NCI-H2171 (cell line): ENCODE measurements at regions not wholly inside any gene's neighbourhood (a gene's known extent, or its start where the extent isn't known, plus 50 kb on each side); places are given as distances from the start of the nearest gene placed in this dataset.

Source experiments
- DNase-seq: peaks from one replicate; lab custom pipeline; 2025; lab: John Stamatoyannopoulos, UW

DNA sequence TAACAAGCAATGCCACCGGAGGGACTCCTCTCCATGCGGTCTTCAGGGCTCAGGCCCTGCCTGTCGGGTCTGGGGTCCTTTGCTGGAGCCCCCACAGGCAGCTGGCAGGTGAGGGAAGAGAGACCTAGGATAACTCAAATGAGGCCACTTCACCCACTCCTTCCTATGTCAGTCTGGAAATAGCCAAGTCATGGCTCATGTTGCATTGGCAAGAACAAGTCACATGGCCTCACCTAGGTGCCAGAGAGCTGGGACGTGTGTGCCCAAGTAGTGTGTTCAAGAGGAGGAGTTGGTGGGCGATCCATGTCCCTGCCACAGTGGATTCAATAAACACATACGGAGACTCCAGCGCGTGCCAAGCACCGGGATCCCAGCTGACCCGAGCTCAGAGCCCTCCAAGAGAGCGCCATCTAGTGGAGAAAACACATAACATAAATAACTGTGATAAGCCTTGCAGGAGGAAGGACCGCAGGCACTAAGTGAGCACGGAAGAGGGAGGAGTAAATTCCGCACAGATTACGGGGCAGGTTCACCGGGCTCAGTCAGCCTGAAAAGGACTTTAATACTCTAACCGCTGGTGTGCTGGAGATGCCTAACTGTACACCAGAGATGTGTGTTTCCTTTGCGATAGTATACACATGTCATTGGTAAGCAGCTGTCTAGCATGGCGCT lies 580.8 kb downstream of the CCDC171 start:
- no peak for DNase-seq

DNA sequence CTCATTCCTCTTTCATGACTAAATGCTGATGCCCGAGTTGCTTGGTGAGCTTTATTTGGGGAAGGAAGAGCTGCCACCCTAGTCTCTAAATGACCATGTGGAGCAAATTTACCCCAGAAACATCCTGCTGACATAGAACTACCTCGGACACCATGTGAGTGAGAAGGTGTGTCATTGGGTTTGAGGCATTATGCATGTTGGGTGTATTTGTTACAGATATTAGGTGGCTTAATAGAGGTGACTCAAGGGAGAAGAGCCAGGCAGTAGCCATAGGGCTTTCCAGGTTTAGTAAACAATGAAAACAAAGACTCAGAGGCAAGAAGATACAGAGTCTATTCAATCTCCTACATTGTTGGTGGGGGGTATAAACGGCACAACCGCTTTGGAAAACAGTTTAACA lies 581.5 kb downstream of the CCDC171 start:
- no peak for DNase-seq

DNA sequence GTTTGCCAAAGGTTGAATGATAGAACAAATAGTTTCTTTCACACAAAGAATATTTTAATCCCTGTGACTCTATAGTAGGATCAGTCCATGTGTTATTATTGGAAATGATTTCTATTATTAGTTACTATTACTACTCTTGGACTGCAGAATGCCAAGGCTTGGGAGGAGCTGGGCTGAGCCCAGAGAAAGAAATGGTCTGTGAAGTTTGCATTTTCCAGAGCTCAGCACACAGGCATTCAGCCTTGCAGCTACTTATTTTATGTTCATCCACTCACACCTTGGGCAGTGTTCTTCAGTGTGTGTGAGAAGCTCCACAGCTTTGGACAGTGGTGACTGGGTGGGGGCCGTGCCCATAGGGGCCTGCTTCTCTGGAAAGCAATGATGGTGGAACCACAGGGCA lies 583.1 kb downstream of the CCDC171 start:
- DNase-seq: no peak

DNA sequence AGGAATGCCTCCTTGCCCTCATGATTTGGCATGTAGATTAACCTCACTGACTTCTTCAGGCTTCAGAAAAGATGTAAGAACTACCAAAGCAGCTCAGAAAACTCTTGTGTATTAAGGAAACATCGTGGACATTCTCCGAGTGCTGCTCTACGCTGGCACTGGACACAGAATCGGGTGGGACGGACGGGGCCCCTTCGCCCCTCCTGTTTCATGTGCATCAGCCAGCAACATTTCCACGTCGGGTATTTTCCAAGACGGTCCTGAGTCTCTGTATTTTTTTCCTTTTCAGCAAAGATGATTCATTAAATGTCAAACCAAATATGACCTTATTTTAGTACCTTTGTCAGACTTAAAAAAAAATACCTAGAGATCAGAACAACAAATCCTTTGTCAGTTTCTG lies 583.6 kb downstream of the CCDC171 start:
- DNase-seq: no peak

DNA sequence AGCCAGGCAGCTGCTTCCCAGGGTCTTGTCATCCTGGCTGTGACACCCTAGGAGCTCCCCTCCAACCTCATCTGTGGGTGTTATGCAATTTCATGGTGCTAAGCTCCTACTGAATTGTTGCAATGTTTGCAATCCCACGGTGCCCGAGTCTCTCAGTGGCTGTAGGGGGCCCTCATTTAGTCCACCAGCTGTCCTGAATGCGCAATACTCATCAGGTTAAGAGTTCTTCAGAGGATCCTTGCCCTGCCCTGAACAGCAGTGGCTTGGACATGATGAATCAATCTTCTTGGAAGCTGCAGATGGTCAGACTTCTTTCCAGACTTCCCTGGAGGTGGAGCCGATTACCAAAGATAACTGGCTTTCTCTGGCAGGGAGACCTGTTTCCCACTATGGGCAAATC lies 584.1 kb downstream of the CCDC171 start:
- DNase-seq: no peak

DNA sequence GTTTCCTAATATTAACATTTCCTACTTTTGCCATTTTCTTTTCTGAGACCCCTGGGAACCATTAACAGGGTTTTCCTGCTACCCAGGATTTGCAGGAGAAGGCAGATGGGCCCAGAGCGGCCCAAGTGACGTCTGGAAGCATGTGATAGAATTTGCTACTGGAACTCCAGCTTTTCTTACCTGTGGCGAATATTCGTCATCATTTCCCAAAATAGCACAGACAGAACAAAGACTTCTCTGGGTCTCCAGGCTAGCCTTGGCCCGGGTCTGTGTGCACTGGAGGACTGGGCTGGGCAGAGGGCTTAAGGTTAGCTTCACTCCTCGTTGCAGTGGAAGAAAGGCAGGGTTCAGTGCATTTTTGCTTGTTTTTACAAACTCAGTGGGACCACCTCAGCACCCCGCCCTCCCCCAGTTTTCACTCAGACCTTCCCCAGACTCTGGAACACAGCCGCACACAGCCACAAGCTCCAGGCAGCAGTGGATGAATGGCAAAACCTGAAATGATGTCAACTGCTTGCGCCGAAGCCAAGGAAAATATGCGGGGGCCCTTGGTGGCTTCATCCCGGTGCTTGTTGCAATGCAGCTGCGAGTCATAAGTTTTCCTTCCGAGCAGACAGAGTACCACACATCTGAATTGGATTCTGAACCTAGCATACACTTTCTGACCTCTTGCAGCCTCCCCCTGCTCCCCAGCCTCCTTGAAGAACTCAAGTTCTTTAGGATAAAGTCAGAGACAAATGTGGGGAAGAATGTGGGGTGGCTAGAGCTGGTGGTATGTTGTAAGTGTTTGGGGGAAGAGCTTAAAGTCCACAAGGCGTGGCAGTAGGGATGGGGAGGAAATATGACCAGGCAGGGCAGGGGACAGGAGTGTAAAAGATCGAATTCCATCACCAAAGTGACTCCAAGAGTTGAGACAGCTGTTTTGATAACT lies 586.0 kb downstream of the CCDC171 start:
- no peak for DNase-seq

DNA sequence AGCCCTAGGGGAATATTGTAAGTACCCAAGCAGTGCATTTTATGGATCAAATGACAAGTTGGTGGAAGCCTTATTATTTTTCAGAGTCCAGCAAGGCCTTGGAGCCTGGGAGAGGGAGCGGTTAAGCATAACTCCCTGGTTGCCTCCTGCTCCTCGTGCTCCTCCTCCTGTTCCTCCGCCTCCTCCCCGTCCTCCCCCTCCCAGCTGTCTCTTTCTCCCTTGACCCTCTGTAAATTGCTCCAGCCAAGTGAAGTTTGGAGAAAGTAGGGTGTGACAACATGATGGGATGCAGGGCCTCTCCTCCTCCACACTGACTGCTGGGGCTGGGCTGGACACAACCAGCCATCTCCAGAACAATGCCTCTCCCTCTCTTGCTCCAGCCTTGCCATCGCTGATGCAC lies 586.9 kb downstream of the CCDC171 start:
- DNase-seq: no peak

DNA sequence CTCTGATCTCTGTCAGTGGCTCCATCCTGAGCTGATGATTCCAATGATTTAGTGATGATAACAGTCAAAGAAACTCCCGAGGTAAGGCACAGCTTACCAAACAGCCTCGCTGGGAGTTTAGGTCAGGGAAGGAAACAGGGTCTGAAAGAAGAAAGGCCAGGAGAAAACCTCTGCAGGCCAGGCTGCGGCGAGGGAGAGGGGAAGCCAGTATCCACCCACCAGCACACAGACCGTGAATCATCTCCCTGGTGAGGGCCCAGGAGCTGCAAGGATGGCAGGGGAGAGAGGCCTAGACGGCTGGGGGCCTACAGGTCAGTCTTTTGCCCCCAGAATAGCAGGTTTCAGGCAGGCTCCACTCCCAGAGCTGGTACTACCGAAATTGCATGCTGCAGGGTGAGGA lies 590.5 kb downstream of the CCDC171 start:
- DNase-seq: no peak

DNA sequence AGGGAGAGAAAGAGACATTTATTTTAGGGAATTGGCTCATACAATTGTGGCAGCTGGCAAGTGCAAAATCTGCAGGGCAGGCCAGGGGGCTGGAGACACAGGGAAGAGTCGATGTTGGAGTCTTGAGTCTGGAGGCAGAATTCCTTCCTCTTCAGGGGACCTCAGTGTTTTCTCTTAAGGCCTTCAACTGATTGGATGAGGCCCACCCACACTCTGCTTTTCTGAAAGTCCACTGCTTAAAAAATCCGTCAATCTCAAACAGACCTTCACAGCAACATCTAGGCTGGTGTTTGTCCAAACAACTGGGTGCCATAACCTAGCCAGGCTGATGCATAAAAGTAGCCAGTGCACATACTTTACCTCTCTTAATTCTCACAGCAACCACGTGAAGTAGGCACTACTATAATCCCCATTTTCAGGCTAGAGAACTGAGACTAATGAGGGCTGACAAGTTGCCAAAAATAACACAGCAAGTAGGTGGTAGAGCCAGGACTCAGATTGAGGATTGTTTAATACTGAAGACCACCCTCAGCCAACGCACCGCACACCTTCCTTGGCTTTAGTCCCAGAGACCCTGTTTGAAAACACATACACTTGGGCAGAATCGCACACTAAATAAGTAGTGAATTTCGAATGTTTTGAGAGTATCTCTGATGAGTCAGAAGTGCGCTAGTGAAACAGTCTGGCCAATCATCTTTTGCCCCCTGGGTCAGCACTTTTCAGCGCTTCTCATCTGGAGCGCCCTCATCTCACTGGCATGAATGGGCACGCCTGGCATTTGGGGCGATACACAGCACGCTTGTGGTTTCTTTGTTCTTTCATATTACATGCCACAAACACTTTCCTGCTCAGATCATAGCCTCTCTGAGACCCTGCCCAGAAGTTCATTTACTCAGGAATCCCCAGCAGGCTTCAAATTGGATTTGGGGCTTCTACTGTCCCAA lies 591.4 kb downstream of the CCDC171 start:
- no peak for DNase-seq

DNA sequence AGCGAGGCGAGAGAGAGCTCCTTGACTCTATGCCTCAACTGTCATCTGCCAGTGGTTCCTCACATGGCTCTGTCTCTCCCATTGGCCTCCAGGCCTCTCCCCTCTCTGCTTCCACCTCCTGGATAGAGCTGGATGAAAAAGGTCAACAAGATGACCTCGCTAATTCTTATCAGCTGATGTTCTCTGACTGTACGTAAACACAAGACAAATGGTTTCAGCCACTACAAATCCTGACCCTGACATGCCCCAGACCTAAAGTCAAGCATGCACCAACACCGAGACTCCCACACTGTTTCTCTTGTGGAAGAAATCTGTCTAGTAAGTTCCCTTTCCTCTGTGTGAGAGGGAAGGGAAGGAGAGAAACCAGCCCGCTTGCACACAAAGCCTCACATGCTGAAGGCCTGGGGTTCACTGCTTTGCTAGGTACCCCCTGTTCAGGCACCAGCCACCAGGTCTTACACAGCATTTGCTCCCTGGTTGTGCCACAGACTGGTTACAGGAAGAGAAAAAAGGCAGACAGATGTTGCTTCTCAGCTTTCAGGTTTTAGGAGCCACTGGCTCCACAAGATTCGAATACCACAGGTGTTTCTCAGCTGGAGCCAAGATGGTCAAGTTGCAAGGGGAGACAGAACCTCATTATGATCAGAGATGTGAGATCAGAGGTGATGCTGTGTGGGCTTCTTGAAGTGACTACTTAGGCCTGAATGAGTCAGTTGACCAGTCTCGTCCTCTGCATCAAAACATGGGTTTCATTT lies 592.5 kb downstream of the CCDC171 start:
- DNase-seq: no peak

DNA sequence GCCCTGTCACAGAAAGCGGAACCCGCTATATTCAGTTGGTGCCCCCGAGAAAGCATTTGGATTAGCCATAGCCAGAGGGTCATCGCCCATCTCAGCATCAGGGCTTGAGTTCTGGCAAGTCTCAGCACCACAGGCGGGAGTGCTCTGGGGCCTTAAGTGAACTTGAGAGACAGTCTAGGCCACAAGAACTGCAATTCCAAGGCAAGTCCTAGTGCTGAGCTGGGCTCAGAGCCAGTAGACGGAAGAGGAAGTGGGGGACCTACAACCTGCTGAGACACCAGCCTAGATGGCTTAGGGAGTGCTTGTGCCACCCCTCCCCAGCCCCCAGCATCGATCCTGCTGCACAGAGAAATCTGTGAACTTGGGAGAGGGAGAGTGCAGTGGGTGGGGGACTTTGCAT lies 594.9 kb downstream of the CCDC171 start:
- no peak for DNase-seq

DNA sequence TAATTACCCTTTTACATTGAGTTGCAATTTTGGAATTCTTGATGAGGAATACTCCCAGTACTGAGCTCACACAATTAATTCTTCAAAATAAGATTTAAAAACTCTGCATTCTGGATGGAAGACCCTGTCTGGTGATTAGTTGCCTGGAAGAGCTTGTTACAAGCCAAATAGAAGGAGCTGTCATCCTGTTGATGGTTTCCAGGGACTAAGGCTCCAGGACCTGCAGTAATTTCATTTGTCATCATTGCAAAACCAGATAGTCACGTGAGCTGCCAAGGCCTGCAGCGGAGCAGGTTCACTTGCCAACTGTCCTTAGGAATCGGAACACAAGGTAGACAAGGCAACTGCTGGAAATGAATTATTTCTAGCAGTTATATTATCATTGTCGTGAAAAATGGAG lies 597.7 kb downstream of the CCDC171 start:
- DNase-seq: no peak

DNA sequence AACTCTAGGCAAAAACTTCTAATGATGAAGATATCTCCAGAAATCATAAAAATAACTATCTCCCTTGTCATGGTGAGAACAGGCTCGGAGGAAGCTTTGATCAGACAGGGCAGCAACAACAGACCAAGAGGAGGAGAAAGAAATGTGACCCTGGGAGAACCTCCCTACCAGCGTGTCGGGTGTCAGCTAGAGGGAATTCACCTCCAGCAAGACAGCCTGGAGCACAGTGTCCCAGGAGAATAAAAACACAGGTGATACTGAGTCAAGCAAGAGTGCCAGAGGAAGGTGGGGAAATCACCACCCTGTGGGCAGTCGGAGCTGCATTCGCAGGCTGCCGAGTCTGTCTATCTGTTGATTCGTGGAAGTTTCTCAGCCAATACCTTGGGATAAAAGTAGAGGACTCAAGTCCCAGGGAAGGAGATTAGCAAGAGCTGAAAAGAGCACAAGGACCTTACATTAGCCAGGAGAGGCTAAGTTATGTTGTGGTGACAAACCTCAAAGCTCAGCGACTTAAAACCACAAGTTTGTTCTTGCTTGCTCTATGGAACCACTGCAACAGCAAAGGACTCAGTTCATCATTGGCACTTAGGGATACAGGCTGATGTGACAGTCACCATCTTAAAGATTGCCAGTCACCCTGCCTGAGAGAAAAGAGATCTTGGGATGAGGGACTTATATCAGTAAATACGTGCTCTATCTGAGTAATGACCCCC lies 598.3 kb downstream of the CCDC171 start:
- DNase-seq: no peak

DNA sequence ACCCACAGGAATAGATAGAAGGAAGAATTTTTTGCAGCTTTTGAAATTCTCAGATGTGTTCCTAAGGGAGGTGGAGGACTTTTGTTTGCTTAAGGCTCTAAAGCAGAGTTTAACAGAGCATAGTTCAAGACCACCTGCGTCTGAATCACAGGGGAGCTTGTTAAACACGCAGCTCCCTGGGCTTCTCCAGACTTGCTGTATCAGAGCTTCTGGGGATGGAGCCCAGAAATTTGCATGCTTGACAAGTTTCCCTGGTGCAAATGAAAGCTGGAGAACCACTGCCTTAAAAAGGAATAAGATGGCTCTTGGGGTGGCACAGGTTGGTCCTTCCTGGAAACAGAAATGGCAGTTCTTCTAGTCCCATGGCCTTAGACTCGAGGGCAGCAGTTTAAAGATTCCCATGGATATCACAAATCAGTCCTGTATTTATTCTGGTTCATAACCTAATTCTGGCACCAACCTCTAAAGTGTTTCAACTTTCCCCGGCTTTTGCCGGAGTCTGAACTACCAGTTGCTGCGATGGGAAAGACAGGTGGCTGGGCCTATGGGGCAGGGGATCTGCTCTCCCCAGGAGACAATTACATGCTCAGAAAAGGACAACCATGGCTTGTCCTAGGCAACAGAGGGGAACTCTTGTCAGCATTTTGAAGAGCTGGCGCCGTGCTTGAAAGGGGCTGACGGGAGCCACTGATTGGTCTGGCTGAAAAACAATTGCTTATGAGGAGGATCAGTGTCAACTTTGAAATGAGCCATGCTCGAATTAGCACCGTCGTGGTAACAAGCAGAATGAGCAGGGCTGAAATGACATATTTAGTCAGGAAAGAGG lies 599.6 kb downstream of the CCDC171 start:
- no peak for DNase-seq

DNA sequence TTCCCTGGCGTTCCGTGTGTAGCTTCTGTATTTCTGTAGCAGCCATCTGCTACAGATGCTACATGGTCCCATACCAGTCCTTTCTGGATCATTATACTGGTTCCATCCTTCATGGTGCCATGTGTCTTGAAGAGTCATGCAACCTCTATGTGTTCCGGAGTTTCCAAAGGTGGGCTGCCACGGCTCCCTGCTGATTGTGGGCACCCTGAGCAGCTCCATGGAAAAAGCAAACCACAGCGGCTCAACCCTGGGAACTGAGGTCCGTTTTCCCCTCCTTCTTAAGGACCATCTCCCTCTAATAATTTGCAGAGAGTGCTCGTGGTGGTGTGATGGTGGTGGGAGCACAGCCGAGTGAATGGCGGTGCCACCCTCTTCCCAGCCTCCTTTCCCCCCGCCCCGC lies 600.4 kb downstream of the CCDC171 start:
- DNase-seq: no peak

DNA sequence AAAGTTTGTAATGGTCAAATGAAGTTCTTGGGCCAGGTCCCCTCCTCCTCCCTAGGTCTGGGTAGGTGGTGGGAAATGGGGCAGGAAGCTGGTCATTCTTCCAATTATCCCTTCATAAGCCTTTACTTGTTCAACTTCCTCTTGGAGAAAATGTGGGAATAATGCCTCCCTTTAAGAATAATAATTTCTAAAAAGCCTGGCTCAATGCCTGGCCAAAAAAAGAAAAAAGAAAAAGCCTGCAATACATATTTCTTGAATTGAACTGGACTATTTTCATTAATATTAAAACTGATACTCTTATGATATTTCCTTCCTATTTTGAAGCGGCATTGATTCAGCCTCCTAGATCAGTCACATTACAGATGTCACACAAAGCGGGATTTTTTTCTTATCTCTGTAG lies 600.9 kb downstream of the CCDC171 start:
- DNase-seq: no peak

DNA sequence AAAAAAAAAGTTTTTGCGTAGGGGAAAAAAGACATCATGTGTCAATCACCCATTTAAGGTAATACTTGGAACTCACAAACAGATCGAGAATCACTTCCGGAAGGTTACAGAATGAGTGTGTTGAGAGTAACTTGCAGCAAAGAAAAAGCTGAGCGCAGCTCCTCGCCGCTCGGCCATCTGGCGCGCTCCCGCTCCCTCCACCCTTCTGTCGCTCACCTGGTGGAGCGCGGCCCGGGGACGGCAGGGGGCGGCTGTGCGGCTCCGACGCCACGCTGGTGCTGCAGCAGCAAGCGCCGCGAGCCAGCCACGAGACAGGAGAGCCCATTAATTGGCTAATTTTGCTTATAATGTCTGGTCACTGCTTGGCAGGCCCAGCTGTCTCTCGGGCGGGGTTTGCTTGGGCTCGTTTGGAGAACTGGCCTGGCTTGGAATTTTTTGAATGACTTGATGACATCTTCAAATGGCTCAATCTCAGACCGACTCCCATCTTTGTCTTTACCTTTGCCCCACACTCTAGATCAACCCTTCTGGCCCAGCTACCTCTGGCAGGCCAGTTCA lies 601.8 kb downstream of the CCDC171 start:
- DNase-seq: no peak

DNA sequence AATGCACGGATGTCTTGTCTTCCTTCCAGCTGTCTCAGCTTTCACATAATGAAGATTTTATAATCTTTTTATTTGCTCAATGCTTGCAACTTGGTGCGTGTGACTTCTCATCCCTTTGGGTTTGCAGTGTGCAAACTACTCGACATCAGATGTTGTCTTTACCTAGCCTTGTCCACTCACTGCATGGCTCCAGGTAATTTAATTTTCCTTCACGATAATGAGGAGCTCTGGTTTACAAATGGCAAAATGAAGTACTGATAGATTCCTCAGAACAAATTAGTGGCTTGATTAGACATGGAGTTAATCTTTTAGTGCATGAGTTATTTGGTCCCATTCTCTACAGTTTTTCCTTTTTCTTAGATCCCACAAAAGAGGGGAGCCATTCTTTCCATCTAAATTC lies 603.0 kb downstream of the CCDC171 start:
- no peak for DNase-seq

DNA sequence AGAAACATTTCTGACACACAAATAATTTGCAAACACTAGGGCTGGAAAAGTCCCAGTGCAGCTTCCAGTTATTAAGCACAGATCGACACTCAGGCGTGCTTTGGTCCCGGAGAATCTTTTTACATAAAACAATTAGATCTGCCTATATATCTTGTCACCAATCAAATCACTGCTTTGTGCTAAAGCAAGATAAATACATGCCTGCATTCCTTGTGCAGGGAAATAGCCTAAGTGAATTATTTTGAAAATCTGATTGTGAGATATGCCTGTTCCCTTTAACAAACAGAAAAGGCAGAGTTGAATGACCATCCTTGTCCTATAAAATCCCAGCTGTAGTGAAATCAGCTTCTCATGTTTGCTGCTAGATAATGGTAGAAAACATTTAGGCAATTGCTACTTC lies 604.4 kb downstream of the CCDC171 start:
- DNase-seq: no peak

DNA sequence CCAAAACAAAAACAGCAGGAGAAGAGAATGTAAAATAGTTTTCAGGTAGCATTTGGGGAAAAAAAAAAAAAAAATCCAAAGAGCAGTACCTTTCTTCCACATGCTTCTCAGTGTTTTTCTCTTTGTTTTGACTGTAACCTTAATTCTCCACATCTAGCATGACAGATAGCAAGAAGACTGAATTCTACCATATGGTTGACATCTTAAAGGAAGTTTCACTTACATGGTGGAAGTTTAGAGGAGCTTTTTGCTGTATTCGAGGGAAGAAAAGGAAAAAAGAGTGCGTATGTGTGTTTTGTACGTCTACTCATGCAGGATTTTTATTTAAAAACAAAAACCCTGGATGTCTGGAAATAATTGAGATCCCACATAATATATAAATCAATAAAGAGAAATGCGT lies 604.8 kb downstream of the CCDC171 start:
- no peak for DNase-seq
